ENCODE measurements at regions not wholly inside any gene's neighbourhood (a gene's known extent, or its start where the extent isn't known, plus 50 kb on each side); places are given as distances from the start of the nearest gene placed in this dataset.
"Not testable (repeated sequence)": the region's sequence is repeated elsewhere in the genome, so short reads cannot be mapped to it uniquely, and the experiment has no call there.

DNA sequence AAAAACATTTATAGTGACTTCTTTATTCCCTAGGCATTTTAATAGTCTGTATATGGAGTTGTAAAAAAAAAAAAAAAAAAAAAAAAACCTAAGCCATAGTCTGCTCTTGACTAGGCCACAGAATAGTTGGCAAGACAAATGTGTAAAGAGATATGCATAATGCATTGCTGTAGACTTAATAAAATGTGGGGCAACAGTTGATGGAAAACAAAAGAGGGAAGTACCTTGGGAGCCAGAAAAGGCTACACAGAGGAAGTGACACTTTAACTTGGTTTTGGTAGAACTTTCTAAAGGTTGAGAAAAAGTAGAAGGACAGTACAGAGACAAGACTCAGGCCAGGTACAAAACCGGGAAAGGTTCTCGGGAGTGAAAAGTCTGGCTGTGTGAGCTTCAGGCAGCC, 802.9 kb upstream of the ADAMTS5 start:
- CTCF ChIA-PET = no interaction called here
- no peak for DNase-seq (ENCODE audit: low read depth, low spot score)
- intact Hi-C loops (cut with micrococcal nuclease; ENCODE audit: unreplicated experiment) (no loop called here), in situ Hi-C loops (cut with HindIII; ENCODE audit: low pct_unique_long_range_greater_than_20kb, low sequenced_read_pairs) (no loop called here)
- Histone ChIP-seq H3K36me3 (ENCODE audit: control insufficient read depth, insufficient read depth, low read length) (no peaks in the 10 kb centered on the region), H3K4me1 (ENCODE audit: control insufficient read depth, insufficient read depth, low read length) (no peaks in the 10 kb centered on the region), H3K27ac (ENCODE audit: low read length) (no peak overlapping the region), H3K4me3 (ENCODE audit: low read depth in 2 of 2, low read length in 2 of 2) (no peak overlapping the region), H3K27me3 (ENCODE audit: control insufficient read depth, insufficient read depth, low read length) (no peaks in the 10 kb centered on the region), H3K9me3 (ENCODE audit: control insufficient read depth, insufficient read depth, low read depth, low read length) (no peaks in the 10 kb centered on the region)
- TF ChIP-seq, protein P1, sequence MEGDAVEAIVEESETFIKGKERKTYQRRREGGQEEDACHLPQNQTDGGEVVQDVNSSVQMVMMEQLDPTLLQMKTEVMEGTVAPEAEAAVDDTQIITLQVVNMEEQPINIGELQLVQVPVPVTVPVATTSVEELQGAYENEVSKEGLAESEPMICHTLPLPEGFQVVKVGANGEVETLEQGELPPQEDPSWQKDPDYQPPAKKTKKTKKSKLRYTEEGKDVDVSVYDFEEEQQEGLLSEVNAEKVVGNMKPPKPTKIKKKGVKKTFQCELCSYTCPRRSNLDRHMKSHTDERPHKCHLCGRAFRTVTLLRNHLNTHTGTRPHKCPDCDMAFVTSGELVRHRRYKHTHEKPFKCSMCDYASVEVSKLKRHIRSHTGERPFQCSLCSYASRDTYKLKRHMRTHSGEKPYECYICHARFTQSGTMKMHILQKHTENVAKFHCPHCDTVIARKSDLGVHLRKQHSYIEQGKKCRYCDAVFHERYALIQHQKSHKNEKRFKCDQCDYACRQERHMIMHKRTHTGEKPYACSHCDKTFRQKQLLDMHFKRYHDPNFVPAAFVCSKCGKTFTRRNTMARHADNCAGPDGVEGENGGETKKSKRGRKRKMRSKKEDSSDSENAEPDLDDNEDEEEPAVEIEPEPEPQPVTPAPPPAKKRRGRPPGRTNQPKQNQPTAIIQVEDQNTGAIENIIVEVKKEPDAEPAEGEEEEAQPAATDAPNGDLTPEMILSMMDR (IDR thresholded peaks at IDR 0.05) = no peak
- TF ChIP-seq REST (IDR thresholded peaks at IDR 0.05; ENCODE audit: insufficient read depth in 1 of 2, low read depth in 2 of 2, low read length in 1 of 2) (no peak), POLR2AphosphoS5 (IDR thresholded peaks at IDR 0.05; ENCODE audit: low read depth, low read length) (no peak), TCF7L2 (IDR thresholded peaks at IDR 0.05; ENCODE audit: low read depth, low read length) (no peak), SIN3A (IDR thresholded peaks at IDR 0.05; ENCODE audit: borderline replicate concordance, insufficient read depth, low read depth, low read length) (no peak)
- POLR2A ChIA-PET = no interaction called here
- no TSS peak for BruUV-seq (replicated peaks)
- no peak for ATAC-seq

- H3K36me3 ChIP-seq (ENCODE audit: control insufficient read depth, insufficient read depth, low read length); H3K4me3 ChIP-seq (ENCODE audit: low read depth in 2 of 2, low read length in 2 of 2); in situ Hi-C loops (cut with HindIII; ENCODE audit: low pct_unique_long_range_greater_than_20kb, low sequenced_read_pairs); BruUV-seq (replicated peaks); DNase-seq (ENCODE audit: low read depth, low spot score); POLR2A ChIA-PET; intact Hi-C loops (cut with micrococcal nuclease; ENCODE audit: unreplicated experiment); H3K27ac ChIP-seq (ENCODE audit: low read length); H3K9me3 ChIP-seq (ENCODE audit: control insufficient read depth, insufficient read depth, low read depth, low read length); ATAC-seq; CTCF ChIA-PET; H3K4me1 ChIP-seq (ENCODE audit: control insufficient read depth, insufficient read depth, low read length); H3K27me3 ChIP-seq (ENCODE audit: control insufficient read depth, insufficient read depth, low read length): not testable (repeated sequence)
Measured at GRCh38 chr21:27768046-27768637, 801.3 kb upstream of the ADAMTS5 start.

DNA sequence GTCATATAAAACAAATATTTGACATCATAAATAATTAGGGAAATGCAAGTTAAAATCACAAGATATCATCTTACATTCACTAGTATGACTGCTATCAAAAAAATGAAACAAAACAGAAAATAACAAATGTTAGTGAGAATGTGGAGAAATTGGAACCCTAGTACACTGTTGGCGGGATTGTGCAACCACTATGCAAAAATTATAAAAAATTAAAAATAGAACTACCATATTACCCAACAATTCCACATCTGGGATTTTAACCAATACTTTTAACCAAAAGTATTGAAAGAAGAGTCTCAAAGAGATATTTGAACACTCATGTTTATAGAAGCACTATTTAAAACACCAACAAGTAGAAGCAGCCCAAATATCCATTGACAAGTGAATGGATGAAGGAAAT, 797.2 kb upstream of the ADAMTS5 start:
- DNase-seq (ENCODE audit: low read depth, low spot score) = no peak
- no peak overlapping the region for H3K4me3 ChIP-seq (ENCODE audit: low read depth in 2 of 2, low read length in 2 of 2)
- ATAC-seq = no peak
- H3K4me1 ChIP-seq (ENCODE audit: control insufficient read depth, insufficient read depth, low read length) = no peaks in the 10 kb centered on the region
- POLR2A ChIA-PET = no interaction called here
- H3K27me3 ChIP-seq (ENCODE audit: control insufficient read depth, insufficient read depth, low read length) = no peaks in the 10 kb centered on the region
- H3K36me3 ChIP-seq (ENCODE audit: control insufficient read depth, insufficient read depth, low read length) = no peaks in the 10 kb centered on the region
- CTCF ChIA-PET = no interaction called here
- H3K9me3 ChIP-seq (ENCODE audit: control insufficient read depth, insufficient read depth, low read depth, low read length) = no peaks in the 10 kb centered on the region
- intact Hi-C loops (cut with micrococcal nuclease; ENCODE audit: unreplicated experiment) = no loop called here
- H3K27ac ChIP-seq (ENCODE audit: low read length) = no peak overlapping the region
- in situ Hi-C loops (cut with HindIII; ENCODE audit: low pct_unique_long_range_greater_than_20kb, low sequenced_read_pairs) = no loop called here
- BruUV-seq (replicated peaks) = no TSS peak
- TF ChIP-seq SIN3A (IDR thresholded peaks at IDR 0.05; ENCODE audit: borderline replicate concordance, insufficient read depth, low read depth, low read length) (no peak), REST (IDR thresholded peaks at IDR 0.05; ENCODE audit: insufficient read depth in 1 of 2, low read depth in 2 of 2, low read length in 1 of 2) (no peak), POLR2AphosphoS5 (IDR thresholded peaks at IDR 0.05; ENCODE audit: low read depth, low read length) (no peak), TCF7L2 (IDR thresholded peaks at IDR 0.05; ENCODE audit: low read depth, low read length) (no peak)
- TF ChIP-seq, protein P1 (IDR thresholded peaks at IDR 0.05) = no peak
